Stimulated activated CD8-positive, alpha-beta memory T cell treated with anti-CD3 and anti-CD28 coated beads, Interleukin-2, amount 100 ng/mL, for 48 hours (primary cell): ENCODE measurements at regions not wholly inside any gene's neighbourhood (a gene's known extent, or its start where the extent isn't known, plus 50 kb on each side); places are given as distances from the start of the nearest gene placed in this dataset.

Experiments
- DNase-seq, 2 donors: peaks; one replicate each; pipeline ENCODE4 v3.0.0-alpha.2; 2020; ENCODE audit warnings: low read depth in 2 of 2

DNA sequence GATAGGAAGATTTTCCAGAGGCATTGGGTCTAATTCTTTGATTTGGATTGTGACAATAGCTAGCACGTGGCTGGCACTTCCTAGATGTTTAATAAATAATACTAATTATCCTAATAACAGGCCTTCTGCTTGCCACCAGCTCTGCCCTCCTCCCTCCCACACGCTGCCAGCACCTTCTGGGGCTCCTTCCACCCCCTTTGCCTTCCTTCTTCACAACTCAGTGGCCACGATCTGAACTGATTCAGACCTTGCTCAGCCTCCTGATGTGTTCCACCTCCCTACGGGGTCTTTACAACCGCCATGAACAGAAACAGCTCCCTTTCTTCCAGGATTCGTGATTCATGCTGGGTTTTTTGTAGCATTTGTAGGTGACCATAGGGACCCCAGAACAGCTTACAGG, 310.3 kb upstream of the HS6ST1 start:
- DNase-seq, result no peak

DNA sequence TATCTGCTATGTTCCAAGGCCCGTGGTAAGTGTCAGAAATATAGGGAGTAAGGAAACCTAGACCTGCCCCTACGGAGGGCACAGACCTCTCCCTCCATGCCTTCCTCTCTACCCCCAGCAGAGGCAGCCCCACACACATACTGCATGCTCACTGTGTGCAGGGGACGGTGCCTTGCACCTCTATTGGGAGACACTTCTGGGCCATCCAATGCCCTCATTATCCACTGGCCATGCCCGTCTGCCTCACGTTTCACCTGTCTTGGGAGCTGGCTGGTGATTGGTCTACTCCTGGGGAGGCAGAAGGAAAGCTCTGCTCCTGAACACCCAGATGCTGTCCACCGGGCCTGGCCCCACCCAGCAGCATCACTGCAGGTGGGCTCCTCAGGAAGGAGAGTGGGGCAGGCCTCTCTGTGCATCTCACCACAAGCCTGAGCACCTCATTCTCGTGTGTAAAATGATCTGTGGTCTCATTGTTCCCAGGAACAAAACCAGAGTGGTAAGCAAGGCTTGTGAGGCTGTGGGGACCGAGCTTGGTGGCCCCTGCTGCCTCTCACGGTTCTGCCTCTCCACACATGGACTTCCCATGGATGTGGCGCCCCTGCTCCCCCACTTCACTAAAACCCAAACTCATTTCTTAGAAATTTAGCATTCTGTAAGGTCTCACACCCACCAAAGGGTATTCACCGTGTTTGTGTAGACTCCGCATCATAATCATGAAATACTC, 312.5 kb upstream of the HS6ST1 start:
- DNase-seq, result no peak

DNA sequence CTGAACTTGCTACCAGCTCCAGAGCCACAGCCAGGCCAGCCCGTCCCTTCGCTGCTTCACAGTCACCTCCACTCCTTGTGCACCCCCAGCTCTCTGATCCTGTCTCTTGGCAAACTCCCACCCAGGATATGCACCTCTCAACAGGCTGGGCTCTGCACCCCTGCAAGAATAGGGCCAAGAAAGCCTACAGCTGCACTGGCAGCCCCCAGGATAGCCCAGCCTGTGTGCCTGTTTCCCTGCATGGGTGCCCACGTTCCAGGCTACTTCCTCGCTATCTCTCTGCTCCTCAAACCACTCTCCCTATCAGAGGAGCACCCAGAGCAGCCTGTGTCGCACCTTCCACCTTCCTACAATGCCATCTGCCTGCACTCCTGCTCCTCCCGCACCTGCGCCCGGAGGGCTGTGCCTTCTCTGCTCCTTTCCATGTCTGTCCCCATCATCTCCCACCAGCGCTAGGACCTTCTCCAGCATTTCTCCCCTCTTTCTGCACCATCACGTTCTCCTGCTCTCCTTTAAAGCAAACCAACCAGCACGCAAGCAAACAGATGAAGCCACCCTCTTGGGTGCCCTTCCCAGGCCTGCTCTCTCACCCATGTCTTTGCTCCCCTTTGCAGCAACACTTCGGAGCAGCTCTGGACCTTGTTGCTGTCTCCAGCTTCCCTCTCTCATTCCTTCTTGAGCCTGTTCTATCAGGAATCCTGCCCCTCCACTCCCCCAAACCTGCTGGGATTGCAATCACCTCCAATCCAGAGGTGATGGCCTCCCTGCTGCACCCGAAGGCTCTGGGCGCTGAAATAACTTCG, 313.2 kb upstream of the HS6ST1 start:
- no peak for DNase-seq

DNA sequence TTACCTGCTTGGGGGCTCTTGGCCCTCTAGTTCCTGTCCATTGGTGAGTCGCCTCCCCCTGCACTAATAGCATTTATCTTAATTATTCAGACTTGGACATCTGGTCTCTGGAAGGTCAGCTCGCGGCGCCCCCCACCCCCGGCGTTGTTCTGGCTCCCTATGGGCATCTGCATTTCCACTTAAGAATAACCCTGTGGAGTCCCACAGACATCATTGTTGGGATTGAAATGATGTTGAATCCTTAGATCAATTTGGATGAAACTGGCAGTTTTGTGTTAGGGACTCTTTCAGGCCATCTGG, 313.8 kb upstream of the HS6ST1 start:
- no peak for DNase-seq

DNA sequence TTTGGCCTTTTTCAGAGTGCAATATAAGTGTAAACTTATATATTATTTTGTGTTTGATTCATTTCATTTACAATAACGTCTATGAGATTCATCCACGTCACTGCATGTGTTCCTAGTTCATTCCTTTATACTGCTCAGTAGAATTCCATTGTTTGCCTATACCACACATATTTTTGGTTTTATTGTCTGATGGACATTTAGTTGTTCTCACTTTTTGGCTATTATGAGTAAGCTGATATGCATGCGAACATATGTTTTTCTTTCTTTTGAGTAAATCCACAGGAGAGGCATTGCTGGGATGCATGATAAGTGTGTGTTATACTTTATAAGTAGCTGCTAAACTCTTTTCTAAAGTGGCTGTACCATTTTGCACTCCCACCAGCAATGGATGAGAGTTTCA, 314.8 kb upstream of the HS6ST1 start:
- no peak for DNase-seq

DNA sequence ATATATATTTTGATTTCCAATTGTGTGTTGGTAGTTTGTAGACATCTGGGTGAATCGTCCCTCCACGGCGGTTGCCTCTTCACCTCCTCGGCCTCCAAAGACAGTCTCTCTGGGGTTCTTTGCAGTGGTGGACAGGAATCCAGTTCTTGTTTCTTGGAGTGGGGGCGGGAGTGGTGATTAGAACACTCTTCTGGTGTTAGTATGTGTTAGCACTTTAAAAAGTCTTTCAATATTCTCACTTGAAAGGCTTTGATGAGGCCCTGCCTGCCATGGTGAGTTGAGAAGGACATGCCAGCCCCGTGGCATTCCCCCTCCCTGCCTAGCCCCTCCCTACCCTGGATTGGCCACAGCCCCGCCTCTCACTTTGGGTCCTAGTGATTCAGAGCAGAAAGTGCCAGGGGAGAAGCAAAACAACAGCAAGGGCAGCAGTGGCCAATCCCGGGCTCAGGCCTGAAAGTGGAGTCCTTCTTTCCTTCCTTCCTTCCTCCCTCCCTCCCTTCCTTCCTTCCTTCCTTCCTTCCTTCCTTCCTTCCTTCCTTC, 316.8 kb upstream of the HS6ST1 start:
- no peak for DNase-seq

DNA sequence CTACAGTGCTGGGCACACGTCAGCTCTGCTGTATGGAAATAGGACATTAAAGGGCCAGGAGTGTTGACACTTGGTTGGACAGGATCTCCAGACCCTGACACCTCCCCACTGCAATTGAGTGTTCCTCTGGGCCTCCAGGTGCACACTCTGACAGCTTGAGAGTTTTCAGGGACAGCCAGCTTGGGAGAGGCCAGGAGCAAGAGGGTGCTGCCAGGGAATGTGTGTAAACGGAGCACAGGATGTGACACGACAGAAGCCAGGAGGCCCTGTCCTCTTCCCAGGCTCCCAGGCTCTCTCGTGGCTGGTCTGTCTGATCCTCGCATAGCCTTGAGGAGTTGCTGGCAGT, 318.1 kb upstream of the HS6ST1 start:
- no peak for DNase-seq

DNA sequence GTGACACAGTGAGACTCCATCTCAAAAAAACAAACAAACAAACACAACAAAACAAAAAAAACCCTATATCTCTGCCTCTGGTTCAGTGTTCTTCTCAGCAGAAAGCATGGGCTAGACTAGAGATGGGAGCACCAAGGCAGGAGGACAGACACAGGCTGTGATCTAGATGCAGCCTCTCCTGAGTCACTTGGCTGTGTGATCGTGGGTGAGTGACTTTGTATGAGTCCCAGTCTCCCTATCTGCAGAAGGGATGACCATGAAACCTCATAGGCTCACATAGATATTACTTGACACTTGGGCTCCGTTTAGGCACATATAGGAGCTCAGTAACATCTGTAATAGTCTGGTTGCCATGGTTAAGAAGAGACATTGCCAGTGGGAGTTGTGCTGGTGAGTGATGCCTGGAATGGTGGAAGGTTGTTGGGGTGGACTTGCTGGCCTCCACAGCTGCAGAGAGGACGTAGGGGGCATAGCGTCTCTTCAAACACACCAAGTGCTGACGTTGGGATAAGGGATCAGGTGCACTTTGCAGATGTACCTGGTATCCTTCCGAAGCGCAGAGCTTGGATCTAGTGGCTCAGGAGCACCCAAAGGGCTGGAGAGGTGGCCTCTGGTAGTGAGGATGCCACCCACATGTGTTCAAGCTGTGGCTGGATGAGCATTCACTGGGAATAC, 318.9 kb upstream of the HS6ST1 start:
- no peak for DNase-seq

DNA sequence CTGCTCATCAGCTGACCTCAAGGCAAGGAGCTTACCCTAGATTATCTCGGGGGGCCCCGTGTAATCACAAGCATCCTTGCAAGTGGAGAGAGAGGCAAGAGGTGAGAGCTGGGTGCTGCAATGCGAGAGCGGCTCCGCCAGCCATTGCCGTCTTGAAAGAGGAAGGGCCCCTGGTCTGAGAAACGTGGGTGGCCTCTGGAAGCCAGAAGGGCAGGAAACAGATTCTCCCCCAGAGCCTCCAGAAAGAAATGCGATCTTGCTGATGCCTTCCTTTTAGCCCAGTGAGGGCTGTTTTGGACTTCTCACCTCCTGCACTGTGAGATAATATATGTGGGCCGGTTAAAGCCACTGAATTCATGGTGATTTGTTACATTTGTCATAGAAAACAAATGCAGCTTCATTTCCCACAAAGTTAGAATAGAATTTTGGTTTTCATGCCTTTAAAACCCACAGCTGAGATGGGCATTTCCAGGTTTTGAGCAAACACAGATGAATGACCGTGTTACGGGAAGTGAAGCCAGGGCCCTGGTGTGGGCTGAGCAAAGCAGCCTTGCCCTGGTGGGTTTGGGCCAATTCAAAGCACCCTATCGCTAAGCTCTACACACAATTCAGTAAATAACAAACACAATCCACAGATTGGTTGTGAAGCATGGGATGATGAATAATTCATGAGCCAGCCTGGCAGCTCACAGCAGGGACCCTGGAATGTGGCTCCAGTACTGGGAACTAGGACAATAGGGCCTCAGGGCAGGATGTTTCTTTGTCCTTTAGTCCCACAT, 319.9 kb upstream of the HS6ST1 start:
- DNase-seq, result no peak

DNA sequence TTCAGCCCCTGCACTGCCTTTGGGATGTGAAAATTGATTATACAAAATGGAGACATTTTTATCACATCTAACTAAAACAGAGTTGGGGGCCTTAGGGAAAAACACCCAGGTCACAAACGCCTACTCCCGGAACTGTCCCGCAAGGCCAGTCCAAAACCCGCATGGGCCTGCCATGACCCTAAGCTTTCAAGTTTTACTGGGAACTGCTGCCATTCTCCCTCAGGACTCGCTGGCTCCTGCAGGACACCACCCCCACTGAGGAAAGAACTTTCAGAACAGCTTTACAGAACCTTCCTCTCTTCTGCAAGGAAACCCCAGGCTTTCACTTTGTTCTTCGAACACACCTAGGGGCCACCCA, 320.4 kb upstream of the HS6ST1 start:
- no peak for DNase-seq

DNA sequence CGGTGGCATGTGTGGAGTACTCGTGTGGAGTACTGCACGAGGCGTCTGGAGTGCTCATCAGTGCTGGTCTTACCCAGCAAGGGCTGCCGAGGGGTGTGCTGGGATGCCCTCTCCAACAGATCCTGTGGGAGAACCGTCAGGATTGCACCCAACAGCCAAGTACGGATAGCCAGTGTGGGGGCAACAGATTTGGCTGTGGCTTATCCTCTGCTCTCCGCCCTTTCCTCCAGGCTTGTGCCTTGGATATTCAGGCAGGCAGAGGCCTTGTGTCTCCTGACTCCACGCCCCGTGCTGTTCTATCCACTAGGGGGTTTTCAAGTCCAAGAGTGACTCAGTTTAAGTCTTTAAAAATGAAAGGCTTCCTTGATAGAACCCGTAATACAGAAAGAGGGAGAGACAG, 321.0 kb upstream of the HS6ST1 start:
- no peak for DNase-seq

DNA sequence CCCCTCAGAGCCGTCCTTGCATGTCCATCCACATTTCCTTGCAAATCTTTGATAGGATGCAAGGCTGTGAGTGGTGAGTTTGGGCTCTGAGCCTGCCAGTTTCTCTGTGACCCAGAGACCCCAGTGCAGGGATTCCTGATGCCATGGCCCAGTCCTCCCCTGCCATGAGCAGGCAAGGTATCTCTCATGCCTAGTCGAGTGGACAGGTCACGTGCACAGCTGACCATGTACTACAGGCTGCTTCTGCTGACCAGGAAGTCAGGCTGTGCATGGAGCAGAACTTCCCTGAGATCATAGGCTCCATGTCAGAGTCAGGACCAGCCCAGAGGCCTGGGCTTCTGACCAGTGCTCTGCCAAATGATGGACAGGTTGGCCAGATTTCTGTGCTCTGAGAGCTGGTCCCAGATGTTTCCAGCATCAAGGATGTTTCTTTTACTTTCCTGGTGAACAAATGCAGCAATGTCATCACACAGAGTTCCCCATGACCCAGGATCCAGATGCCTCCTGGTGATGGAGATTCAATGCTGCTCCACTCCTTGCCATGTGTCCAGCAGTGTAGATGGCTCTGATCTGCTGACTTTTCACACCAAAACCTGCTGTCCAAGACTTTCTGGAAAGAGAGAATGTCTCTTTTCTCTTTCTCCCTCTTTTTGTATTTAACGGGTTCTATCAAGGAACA, 321.6 kb upstream of the HS6ST1 start:
- DNase-seq, result no peak

DNA sequence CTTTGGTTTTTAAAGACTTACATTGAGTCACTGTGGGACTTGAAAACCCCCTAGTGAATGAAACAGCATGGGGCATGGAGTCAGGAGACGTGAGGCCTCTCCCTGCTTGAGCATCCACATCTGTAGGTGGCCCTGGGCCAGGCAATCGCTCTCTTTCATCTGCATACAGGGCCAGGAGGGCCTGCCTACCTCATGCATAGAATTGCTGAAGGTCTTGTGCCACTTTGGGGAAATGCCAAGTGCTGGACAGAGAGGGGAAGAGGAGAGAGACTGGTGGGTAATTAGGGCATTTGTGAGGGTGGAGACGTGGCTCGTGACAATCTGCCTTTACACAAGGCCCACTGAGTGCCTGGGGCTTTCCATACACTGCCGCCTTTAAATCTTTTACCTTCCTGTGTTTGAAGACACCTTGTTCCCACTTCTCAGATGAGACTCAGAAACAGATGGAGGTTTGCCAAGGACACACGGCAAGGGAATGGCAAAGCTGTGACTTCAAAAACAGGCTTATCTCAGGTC, 322.2 kb upstream of the HS6ST1 start:
- no peak for DNase-seq

DNA sequence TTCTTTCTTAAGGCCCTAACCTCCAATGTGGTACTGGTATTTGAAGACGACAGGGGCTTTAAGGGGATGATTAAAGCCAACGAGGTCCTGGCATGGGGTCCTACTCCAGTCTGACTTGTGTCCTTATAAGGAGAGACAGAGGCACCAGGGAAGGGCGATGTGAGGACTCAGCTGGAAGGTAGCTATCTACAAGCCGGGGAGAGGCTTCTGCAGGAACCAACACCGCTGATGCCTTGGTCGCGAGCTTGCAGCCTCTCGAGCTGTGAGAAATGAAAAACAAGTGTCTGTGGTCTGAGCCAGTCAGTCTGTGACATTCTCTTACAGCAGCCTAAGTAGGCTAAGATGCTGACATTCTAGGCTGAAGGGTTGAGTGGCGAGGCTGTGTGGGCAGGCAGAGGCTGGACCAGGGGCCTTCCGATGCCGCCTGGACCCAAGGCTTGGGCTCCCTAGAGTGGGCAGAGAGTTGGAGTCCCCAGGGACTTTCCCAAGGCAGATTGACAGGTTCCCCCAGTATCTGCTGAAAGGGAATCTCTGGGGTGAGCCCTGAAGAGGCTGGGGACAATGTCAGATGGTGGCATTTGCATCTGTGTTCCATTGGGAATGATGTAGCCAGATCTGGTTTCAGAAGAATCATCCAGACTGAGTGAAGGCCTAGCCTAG, 322.9 kb upstream of the HS6ST1 start:
- DNase-seq, result no peak

DNA sequence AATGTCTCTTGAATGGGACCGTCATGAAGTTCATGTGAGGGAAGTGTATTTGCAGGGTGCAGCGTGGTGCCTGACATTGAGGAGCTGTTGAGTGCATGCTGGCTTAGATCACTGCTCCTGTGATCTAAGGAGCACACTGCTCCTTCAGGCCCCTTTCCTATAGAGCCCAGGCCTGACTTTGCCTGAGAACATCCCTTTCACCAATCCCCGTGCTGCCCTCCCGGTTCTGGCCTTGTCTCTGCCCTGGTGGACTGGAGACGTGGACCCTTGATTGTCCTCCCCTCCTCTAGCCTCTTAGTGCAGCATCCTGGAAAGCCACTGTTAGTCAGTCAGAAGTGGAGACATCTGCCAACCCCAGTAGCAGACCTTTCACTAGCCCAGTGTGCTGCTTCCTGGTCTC, 323.6 kb upstream of the HS6ST1 start:
- no peak for DNase-seq

DNA sequence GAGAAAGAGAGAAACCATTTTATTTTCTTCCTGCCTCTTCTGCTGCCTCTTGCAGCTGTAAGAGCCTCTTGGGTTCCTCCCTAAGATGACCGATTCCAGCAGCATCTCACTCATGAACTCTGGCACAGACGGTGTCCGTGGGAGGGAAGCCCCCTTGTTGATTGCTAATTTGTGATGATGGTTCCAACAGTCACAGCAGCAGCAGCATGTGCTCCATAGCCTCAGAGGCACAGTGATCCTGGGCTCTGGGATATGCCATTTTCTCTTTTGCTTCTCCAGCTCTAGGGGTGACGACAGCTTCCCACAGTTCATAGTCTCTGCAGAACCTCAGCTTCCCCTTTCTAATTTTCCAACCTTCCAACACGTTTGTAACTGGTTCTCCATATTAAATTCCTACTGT, 324.2 kb upstream of the HS6ST1 start:
- DNase-seq, result no peak

DNA sequence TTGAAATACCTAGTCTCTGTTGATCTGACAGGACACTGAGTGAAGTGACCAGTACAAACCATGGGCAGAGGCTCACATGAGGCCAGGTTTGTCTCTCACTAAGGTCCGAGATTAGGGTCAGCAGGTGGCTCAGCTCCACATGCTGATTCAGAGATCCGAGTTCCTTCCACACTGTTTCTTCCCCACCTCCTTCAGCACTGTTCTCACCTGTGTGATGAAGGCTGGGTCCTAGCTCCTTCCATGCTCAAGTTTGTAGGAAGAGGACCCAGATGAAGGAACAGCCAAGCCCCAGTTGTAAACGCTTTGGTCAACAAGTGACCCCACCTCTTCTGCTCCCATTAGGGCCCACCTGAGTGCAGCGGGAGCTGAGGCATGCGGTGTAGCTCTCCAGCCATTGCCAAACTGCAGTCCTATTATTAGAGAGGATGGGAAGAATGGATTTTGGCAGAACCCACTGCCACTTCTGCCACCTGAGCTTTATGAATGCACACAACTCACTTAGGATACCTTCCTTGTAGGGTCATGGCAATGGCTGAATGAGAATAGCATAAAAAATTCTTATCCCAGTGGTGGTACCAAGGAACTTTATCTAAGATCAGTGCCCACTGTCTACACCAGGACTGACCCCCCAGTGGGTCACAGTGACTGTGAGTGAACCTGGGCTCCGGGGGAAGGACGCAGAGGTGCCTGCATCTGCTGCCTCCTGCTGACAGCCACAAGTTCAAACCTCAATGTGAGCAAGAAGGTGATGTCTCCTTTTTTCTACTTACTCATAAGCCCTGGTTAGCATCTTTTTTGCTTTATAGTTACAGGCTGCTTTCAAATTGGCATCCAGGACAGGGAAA, 324.8 kb upstream of the HS6ST1 start:
- no peak for DNase-seq

DNA sequence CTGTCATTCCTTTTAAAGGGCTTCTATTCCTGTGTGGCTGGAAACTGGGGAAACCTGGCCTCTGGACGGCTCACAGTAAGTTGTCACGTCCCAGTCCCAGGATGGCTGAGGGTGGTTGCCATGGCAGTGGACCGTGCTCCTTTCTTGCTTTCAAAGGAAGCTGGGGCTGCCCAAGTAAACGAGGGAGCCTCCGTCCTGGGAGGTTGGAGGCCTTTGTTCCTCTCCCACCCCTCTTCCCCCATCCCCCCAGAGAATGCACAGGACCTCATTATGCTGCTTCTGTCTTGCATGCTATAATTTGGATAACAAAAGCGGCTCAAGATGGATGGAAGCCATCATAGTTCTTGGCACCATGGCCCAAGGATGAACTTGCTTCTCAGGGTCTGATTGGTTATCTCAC, 325.5 kb upstream of the HS6ST1 start:
- no peak for DNase-seq

DNA sequence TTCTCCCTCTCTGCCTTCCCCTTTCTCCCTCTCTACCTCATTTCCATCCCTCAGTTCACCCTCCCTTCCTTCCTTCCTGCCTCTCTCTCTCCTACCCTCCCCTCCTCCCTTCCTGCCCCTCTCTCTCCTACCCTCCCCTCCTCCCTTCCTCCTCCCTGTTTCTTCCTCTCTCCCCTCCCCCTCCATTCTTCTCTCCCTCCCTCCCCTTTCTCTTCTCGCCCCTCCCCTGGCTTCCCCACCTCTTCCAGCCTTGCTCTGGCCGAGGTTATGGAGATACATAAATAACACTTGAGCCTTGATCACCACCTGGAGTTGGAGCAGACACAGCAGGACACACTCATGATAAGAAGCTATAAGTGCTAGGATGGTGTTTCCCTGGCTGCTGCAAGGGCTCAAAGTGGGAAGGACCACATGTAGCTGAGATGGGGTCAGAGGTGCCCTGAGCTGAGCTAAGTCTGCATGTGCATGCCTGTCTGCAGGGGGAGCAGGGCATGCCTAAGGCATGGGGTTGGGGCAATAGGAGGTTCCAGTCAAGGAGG, 326.1 kb upstream of the HS6ST1 start:
- DNase-seq, result no peak

DNA sequence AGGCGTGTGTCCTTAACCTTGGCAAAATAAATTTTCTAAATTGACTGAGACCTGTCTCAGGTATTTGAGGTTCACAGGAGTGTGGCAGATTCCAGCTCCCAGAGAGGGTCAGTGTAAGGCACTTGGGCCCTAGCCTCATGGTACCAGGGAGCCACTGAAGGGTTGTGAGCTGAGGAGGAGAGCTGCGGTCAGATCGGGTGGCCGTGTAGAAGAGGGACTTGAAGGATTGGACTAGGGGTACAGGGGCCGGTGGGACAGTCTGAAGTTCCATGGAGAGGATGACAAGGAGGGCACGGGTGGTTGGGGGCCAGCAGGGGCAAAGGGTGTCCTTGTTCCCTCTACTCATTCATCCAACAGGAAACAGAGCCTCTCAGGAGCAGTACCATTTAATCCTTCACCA, 327.0 kb upstream of the HS6ST1 start:
- no peak for DNase-seq
